CD4-positive, alpha-beta T cell (primary cell): ENCODE measurements at regions not wholly inside any gene's neighbourhood (a gene's known extent, or its start where the extent isn't known, plus 50 kb on each side); places are given as distances from the start of the nearest gene placed in this dataset.

Experiments used
- ATAC-seq: fragments of 200-7000 bp; cut with Tn5 transposase; one replicate; pipeline ENCODE4 v1.10.0; 2022; ENCODE audit warnings: mild to moderate bottlenecking; ENCODE audit not compliant: poor library complexity
- CTCF ChIA-PET: fragments of 350-600 bp; sonication (Branson Sonifier 250); formaldehyde crosslinking; loops from one replicate; lab custom pipeline; 2021; ENCODE audit warnings: antibody characterized with exemption, inconsistent platforms; lab: Charles Lee
- POLR2A ChIA-PET: fragments of 350-600 bp; sonication (Branson Sonifier 250); formaldehyde crosslinking; loops from one replicate; lab custom pipeline; 2021; ENCODE audit warnings: antibody characterized with exemption, inconsistent platforms; lab: Charles Lee
- DNase-seq, 14 experiments: peaks; one replicate each; pipeline ENCODE4 v3.0.0-alpha.2; 2013 to 2020; ENCODE audit warnings: mixed read lengths in 2 of 14
- H3K27ac ChIP-seq, 2 donors: one replicate each; pipeline versions ENCODE4 v1.5.1 to v1.7.0; 2013; ENCODE audit warnings: low read length in 2 of 2, low read depth in 1 of 2, mild to moderate bottlenecking in 1 of 2
- H3K27me3 ChIP-seq, 2 experiments: 1 replicate in 1 of 2; 2 replicates in 1 of 2; pipeline versions ENCODE4 v1.6.1 to v1.7.0; 2013; ENCODE audit warnings: low read length in 2 of 2, control low read depth in 1 of 2, mild to moderate bottlenecking in 1 of 2, moderate library complexity in 1 of 2; ENCODE audit not compliant: insufficient read depth in 2 of 2, control insufficient read depth in 1 of 2
- H3K36me3 ChIP-seq: one replicate; pipeline ENCODE4 v1.6.1; 2013; ENCODE audit warnings: low read length, control low read depth; ENCODE audit not compliant: insufficient read depth
- H3K4me1 ChIP-seq: one replicate; pipeline ENCODE4 v1.6.1; 2013; ENCODE audit warnings: low read length, control low read depth; ENCODE audit not compliant: insufficient read depth
- H3K4me3 ChIP-seq: one replicate; pipeline ENCODE4 v1.5.1; 2013; ENCODE audit warnings: mild to moderate bottlenecking, low read length, moderate library complexity
- H3K9me3 ChIP-seq, 2 experiments: 1 replicate in 1 of 2; 2 replicates in 1 of 2; pipeline versions ENCODE4 v1.6.1 to v1.7.0; 2013; ENCODE audit warnings: low read length in 2 of 2, mild to moderate bottlenecking in 2 of 2, control low read depth in 1 of 2, moderate library complexity in 1 of 2; ENCODE audit not compliant: control insufficient read depth in 1 of 2, insufficient read depth in 1 of 2
- H3K27ac Mint-ChIP-seq: one replicate; pipeline ENCODE4 v1.8.0; 2020; ENCODE audit warnings: mixed read lengths
- H3K27me3 Mint-ChIP-seq: one replicate; pipeline ENCODE4 v1.8.0; 2021; ENCODE audit warnings: mixed read lengths
- H3K36me3 Mint-ChIP-seq: one replicate; pipeline ENCODE4 v1.8.0; 2021; ENCODE audit warnings: low read depth, mixed read lengths
- H3K4me1 Mint-ChIP-seq: one replicate; pipeline ENCODE4 v1.8.0; 2021; ENCODE audit warnings: low read depth, mixed read lengths
- H3K4me3 Mint-ChIP-seq: one replicate; pipeline ENCODE4 v1.8.0; 2020; ENCODE audit warnings: mild to moderate bottlenecking, mixed read lengths
- H3K9me3 Mint-ChIP-seq: one replicate; pipeline ENCODE4 v1.8.0; 2020; ENCODE audit warnings: mixed read lengths
- CTCF ChIP-seq: fragments of 200-600 bp; IDR thresholded peaks from one replicate; pipeline ENCODE4 v1.8.0; 2022; ENCODE audit warnings: antibody characterized with exemption, mild to moderate bottlenecking
- intact Hi-C, 2 experiments: fragments of 100-400 bp; cut with DNase I in 1 of 2; cut with micrococcal nuclease in 1 of 2; formaldehyde crosslinking; loops; one replicate each; pipeline versions ENCODE4 v1.15.1 to v1.9.0; 2023 to 2025; cut with DNase I, micrococcal nuclease

- no peak for TF ChIP-seq CTCF
- Histone ChIP-seq H3K4me1 (no peaks in the 10 kb centered on the region), H3K27ac (no peak overlapping the region), H3K4me3 (no peak overlapping the region), H3K27me3 (peaks cover 0 to 4% of the 10 kb centered on the region in 2 experiments), H3K36me3 (no peaks in the 10 kb centered on the region), H3K9me3 (no peaks in the 10 kb centered on the region)
- CTCF ChIA-PET: no interaction called here
- Mint-ChIP-seq H3K4me1 (no peaks in the 10 kb centered on the region), H3K36me3 (no peaks in the 10 kb centered on the region), H3K27me3 (peaks cover 10% of the 10 kb centered on the region), H3K27ac (no peak overlapping the region), H3K9me3 (no peaks in the 10 kb centered on the region), H3K4me3 (no peak overlapping the region)
- intact Hi-C loops: no loop called here
- DNase-seq: no peak
- no peak for ATAC-seq
- POLR2A ChIA-PET: no interaction called here
These were observed 420.5 kb upstream of the TGFBR2 start for GRCh38 chr3:30185872-30186271.

GRCh38 chr3:30186741-30187219, 419.6 kb upstream of the TGFBR2 start:
- no peak for TF ChIP-seq CTCF

GRCh38 chr3:30187366-30187765, 419.0 kb upstream of the TGFBR2 start:
- Histone ChIP-seq H3K27me3 (no peaks in the 10 kb centered on the region), H3K36me3 (no peaks in the 10 kb centered on the region), H3K4me3 (no peak overlapping the region), H3K9me3 (no peaks in the 10 kb centered on the region), H3K4me1 (no peaks in the 10 kb centered on the region), H3K27ac (no peak overlapping the region)
- no peaks in the 10 kb centered on the region for H3K36me3 Mint-ChIP-seq
- peaks cover 10% of the 10 kb centered on the region for H3K27me3 Mint-ChIP-seq
- CTCF ChIA-PET: interaction anchor here (1.0 kb wide), 1 partner anchor 13 kb away, joined by 3 read pairs; no protein-coding TSS in a partner anchor
- POLR2A ChIA-PET: no interaction called here
- no peak overlapping the region for H3K27ac Mint-ChIP-seq
- H3K4me3 Mint-ChIP-seq: no peak overlapping the region
- intact Hi-C loops: no loop called here
- H3K4me1 Mint-ChIP-seq: no peaks in the 10 kb centered on the region
- no peak for TF ChIP-seq CTCF
- H3K9me3 Mint-ChIP-seq: no peaks in the 10 kb centered on the region
- no peak for DNase-seq
- ATAC-seq: no peak

More at GRCh38 chr3:30186741-30187219, 419.6 kb upstream of the TGFBR2 start:
- ChIA-PET CTCF (no interaction called here), POLR2A (no interaction called here)
- peaks cover 10% of the 10 kb centered on the region for H3K27me3 Mint-ChIP-seq
- H3K36me3 ChIP-seq: no peaks in the 10 kb centered on the region
- no peaks in the 10 kb centered on the region for H3K9me3 Mint-ChIP-seq
- H3K4me1 ChIP-seq: no peaks in the 10 kb centered on the region
- H3K4me1 Mint-ChIP-seq: no peaks in the 10 kb centered on the region
- no peak overlapping the region for H3K4me3 ChIP-seq
- intact Hi-C loops: no loop called here
- H3K9me3 ChIP-seq: no peaks in the 10 kb centered on the region
- no peak overlapping the region for H3K27ac ChIP-seq
- H3K27me3 ChIP-seq: peaks cover 0 to under 1% of the 10 kb centered on the region in 2 experiments
- no peak overlapping the region for H3K4me3 Mint-ChIP-seq
- ATAC-seq: no peak
- H3K36me3 Mint-ChIP-seq: no peaks in the 10 kb centered on the region
- no peak overlapping the region for H3K27ac Mint-ChIP-seq
- DNase-seq: no peak
